ENCODE measurements at regions not wholly inside any gene's neighbourhood (a gene's known extent, or its start where the extent isn't known, plus 50 kb on each side); places are given as distances from the start of the nearest gene placed in this dataset.

- TF ChIP-seq CTCF (conservative IDR thresholded peaks at IDR 0.05; ENCODE audit: low read depth, low read length), result no peak
- DNase-seq (ENCODE audit: low read depth), result no peak
- no peak overlapping the region for H3K4me3 ChIP-seq (ENCODE audit: low read depth, low read length)
Observed at GRCh38 chr5:104247260-104247659, 684.7 kb upstream of the NUDT12 start.

- H3K4me3 ChIP-seq (ENCODE audit: low read depth, low read length), result no peak overlapping the region
- TF ChIP-seq CTCF (conservative IDR thresholded peaks at IDR 0.05; ENCODE audit: low read depth, low read length), result no peak
- peak; percentile 1 for DNase-seq (ENCODE audit: low read depth)
Observed at GRCh38 chr5:104241046-104241445, 678.5 kb upstream of the NUDT12 start.

GRCh38 chr5:104237586-104237985 is 675.0 kb upstream of the NUDT12 start:
- H3K4me3 ChIP-seq (ENCODE audit: low read depth, low read length), result no peak overlapping the region
- DNase-seq (ENCODE audit: low read depth), result no peak

GRCh38 chr5:104223885-104224773 is 661.5 kb upstream of the NUDT12 start:
- TF ChIP-seq CTCF (conservative IDR thresholded peaks at IDR 0.05; ENCODE audit: low read depth, low read length), result no peak
- no peak for DNase-seq (ENCODE audit: low read depth)
- no peak overlapping the region for H3K4me3 ChIP-seq (ENCODE audit: low read depth, low read length)

More at GRCh38 chr5:104237586-104237985, 675.0 kb upstream of the NUDT12 start:
- no peak for TF ChIP-seq CTCF (conservative IDR thresholded peaks at IDR 0.05; ENCODE audit: low read depth, low read length)

DNA sequence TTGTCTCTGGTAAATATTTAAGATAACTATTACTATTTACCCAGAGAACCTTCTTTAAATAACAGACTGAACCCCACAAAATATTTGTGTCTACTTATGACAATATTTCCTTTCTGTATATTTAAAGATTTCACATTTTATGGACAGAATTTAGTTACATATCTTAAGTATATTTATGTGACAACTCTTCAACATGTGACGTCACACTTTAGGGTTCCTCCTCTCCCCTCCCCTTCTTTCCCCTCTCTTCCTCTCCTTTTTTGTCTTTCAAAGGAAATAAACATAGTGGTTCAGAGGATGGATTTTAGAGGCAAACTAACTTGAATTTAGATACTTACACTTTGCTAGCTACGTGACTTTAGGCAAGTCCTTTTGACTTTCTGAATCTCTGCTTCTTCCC is 655.6 kb upstream of the NUDT12 start:
- no peak overlapping the region for H3K4me3 ChIP-seq (ENCODE audit: low read depth, low read length)
- no peak for TF ChIP-seq CTCF (conservative IDR thresholded peaks at IDR 0.05; ENCODE audit: low read depth, low read length)
- no peak for DNase-seq (ENCODE audit: low read depth)

GRCh38 chr5:104213216-104213615 is 650.6 kb upstream of the NUDT12 start:
- H3K4me3 ChIP-seq (ENCODE audit: low read depth, low read length), result no peak overlapping the region
- no peak for TF ChIP-seq CTCF (conservative IDR thresholded peaks at IDR 0.05; ENCODE audit: low read depth, low read length)
- no peak for DNase-seq (ENCODE audit: low read depth)

DNA sequence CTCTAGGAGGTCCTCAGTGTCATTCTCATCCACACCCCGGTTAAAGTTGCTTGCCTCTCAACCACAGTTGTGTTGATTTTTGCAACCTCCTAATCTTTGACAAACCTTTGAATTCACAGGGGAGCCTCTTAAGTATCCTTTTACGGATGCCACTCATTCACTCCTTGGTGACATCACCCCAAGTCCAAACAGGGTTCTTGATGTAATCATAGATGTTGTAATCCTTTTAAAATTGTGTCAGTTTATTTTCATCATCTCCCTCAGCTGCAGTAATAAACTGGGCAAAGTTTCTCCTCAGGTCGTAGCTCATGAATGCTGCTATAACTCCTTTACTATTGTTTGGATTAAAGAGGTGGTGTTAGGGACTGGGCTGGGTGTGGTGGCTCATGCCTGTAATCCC is 637.2 kb upstream of the NUDT12 start:
- DNase-seq (ENCODE audit: low read depth), result peak; percentile 20
- H3K4me3 ChIP-seq (ENCODE audit: low read depth, low read length), result no peak overlapping the region
- no peak for TF ChIP-seq CTCF (conservative IDR thresholded peaks at IDR 0.05; ENCODE audit: low read depth, low read length)

Measured in choroid plexus epithelial cell (primary cell).